Suprapubic skin (tissue), 3 donors: ENCODE measurements at regions not wholly inside any gene's neighbourhood (a gene's known extent, or its start where the extent isn't known, plus 50 kb on each side); places are given as distances from the start of the nearest gene placed in this dataset.

Experiments used
- CTCF ChIP-seq, 2 donors: fragments of 200-600 bp in 1 of 2; fragments of 450-650 bp in 1 of 2; sonication (generic) in 1 of 2; IDR thresholded peaks; one replicate each; pipeline ENCODE4 v1.5.1; 2016 to 2019; ENCODE audit warnings: antibody characterized with exemption in 2 of 2, mild to moderate bottlenecking in 1 of 2, moderate library complexity in 1 of 2
- EP300 ChIP-seq: sonication (generic); formaldehyde crosslinking; IDR thresholded peaks from one replicate; pipeline ENCODE4 v1.6.1; 2017; ENCODE audit warnings: antibody characterized with exemption
- POLR2A ChIP-seq, 2 donors: fragments of 450-650 bp; IDR thresholded peaks; one replicate each; pipeline ENCODE4 v1.6.1; 2017; ENCODE audit warnings: antibody characterized with exemption in 2 of 2, mild to moderate bottlenecking in 2 of 2, moderate library complexity in 2 of 2

- TF ChIP-seq CTCF (IDR thresholded peaks at IDR 0.05) (no peak), POLR2A (IDR thresholded peaks at IDR 0.05) (no peak), EP300 (no peak)
Measured at GRCh38 chr6:125631165-125631564, 118.3 kb upstream of the HEY2 start.
